Upper lobe of left lung (tissue), 6 donors: ENCODE measurements at regions not wholly inside any gene's neighbourhood (a gene's known extent, or its start where the extent isn't known, plus 50 kb on each side); places are given as distances from the start of the nearest gene placed in this dataset.

Experiments
- ATAC-seq, 2 donors: fragments of 200-7000 bp; cut with Tn5 transposase; one replicate each; pipeline ENCODE4 v1.9.1; 2022; ENCODE audit warnings: mild to moderate bottlenecking in 2 of 2, moderate library complexity in 2 of 2; ENCODE audit not compliant: low FRiP score in 2 of 2
- DNase-seq, 2 donors: peaks; one replicate each; pipeline ENCODE4 v3.0.0-alpha.2; 2019 to 2020
- H3K27ac ChIP-seq, 4 donors: fragments of 200-600 bp; sonication (generic); one replicate each; pipeline ENCODE4 v1.5.1; 2016 to 2019
- H3K27me3 ChIP-seq, 4 donors: fragments of 200-600 bp; sonication (generic); one replicate each; pipeline ENCODE4 v1.5.1; 2017 to 2019
- H3K36me3 ChIP-seq, 4 donors: fragments of 200-600 bp; sonication (generic); one replicate each; pipeline ENCODE4 v1.5.1; 2016 to 2019
- H3K4me1 ChIP-seq, 4 donors: fragments of 200-600 bp; sonication (generic); one replicate each; pipeline ENCODE4 v1.5.1; 2018 to 2019
- H3K4me3 ChIP-seq, 4 donors: fragments of 200-600 bp; sonication (generic); one replicate each; pipeline ENCODE4 v1.5.1; 2017 to 2019; ENCODE audit warnings: mild to moderate bottlenecking in 2 of 4, moderate library complexity in 1 of 4
- H3K9me3 ChIP-seq, 4 donors: fragments of 200-600 bp; sonication (generic); one replicate each; pipeline ENCODE4 v1.5.1; 2018 to 2019
- CTCF ChIP-seq, 6 experiments: fragments of 450-650 bp in 4 of 6; fragments of 200-600 bp in 2 of 6; sonication (generic) in 2 of 6; IDR thresholded peaks; one replicate each; pipeline ENCODE4 v1.5.1; 2016 to 2019; ENCODE audit warnings: antibody characterized with exemption in 6 of 6
- EP300 ChIP-seq, 4 donors: sonication (generic); formaldehyde crosslinking; IDR thresholded peaks; one replicate each; pipeline ENCODE4 v1.5.1; 2017; ENCODE audit warnings: antibody characterized with exemption in 4 of 4, control low read depth in 2 of 4
- POLR2A ChIP-seq, 4 donors: fragments of 450-650 bp; IDR thresholded peaks; one replicate each; pipeline ENCODE4 v1.5.1; 2016 to 2017; ENCODE audit warnings: antibody characterized with exemption in 4 of 4, mild to moderate bottlenecking in 2 of 4
- POLR2AphosphoS5 ChIP-seq, 2 donors: sonication (generic); formaldehyde crosslinking; IDR thresholded peaks; one replicate each; pipeline ENCODE4 v1.5.1; 2017; ENCODE audit warnings: antibody characterized with exemption in 2 of 2
- WGBS, 2 donors: methylation state at CpG; one replicate each; pipeline ENCODE4 v1.1.5; 2017 to 2018; 5-methylcytosine and 5-hydroxymethylcytosine counted together
- donor health status: DM: no; HTN: no; CAD: no; lungs with moderate emphysema.
- donor health status: DM: no; HTN: yes; CAD: no; lungs with severe emphysema.

DNA sequence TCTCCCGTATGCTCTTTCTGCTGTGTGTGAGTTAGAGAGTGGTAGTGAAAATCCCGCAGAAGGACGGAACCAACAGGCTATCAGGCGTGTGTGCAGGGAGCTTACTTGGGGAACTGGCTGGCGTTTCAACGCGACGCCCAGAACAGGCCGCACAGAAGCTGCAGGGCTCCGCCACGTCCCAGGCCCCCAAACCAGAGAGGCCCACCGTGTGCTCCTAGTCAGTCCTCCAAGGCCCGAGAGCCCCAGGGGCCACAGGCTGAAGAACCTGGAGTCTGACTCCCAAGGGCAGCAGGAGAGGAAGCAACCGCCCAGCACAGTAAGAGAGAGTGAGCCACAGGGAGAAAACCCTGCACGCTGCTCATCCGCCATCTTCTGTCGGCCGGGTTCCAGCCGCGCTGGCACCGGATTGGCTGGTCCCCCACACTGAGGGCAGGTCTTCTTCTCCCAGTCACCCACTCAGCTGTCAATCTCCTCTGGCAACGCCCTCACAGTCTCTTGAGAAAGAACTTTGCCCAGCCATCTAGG lies 730.6 kb upstream of the VSTM2A start:
- WGBS, 2 donors = 87 to 96% methylated on average over 21 to 22 of the region's 22 CpGs
- no peaks in the 10 kb centered on the region for H3K4me1 ChIP-seq

DNA sequence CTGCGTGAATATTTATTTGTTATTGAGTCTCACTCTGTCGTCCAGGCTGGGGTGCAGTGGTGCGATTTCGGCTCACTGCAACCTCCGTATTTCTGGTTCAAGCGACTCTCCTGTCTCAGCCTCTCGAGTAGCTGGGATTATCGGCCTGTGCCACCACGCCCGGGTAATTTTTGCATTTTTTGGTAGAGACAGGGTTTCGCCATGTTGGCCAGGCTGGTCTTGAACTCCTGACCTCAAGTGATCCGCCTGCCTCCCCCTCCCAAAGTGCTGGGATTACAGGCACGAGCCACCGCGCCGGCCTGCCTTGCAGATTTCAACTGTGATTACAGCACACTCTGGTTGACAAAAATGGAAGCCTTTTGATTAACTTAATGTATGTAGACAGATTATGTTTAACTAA lies 730.0 kb upstream of the VSTM2A start:
- ATAC-seq (no peak), DNase-seq (peak in 1 of 2 donors; percentile 22)
- Histone ChIP-seq H3K4me1 (no peaks in the 10 kb centered on the region), H3K27ac (no peak overlapping the region), H3K4me3 (no peak overlapping the region), H3K27me3 (no peaks in the 10 kb centered on the region), H3K36me3 (no peaks in the 10 kb centered on the region), H3K9me3 (peaks cover 0 to 7% (median 0%) of the 10 kb centered on the region in 4 donors)
- 91 to 94% methylated on average over 16 of the region's 16 CpGs for WGBS, 2 donors
- no peak for TF ChIP-seq EP300 (IDR thresholded peaks at IDR 0.05)
- no peak for TF ChIP-seq POLR2A (IDR thresholded peaks at IDR 0.05)
- no peak for TF ChIP-seq CTCF (IDR thresholded peaks at IDR 0.05)
- no peak for TF ChIP-seq POLR2AphosphoS5 (IDR thresholded peaks at IDR 0.05)

More for the DNA sequence above, 730.6 kb upstream of the VSTM2A start:
- peaks cover 0 to 7% (median 0%) of the 10 kb centered on the region in 4 donors for H3K9me3 ChIP-seq
- no peak for ATAC-seq
- peak in 1 of 2 donors; percentile 54 for DNase-seq
- no peaks in the 10 kb centered on the region for H3K27me3 ChIP-seq
- no peaks in the 10 kb centered on the region for H3K36me3 ChIP-seq
- H3K4me3 ChIP-seq = no peak overlapping the region
- no peak for TF ChIP-seq CTCF (IDR thresholded peaks at IDR 0.05)
- no peak for TF ChIP-seq POLR2AphosphoS5 (IDR thresholded peaks at IDR 0.05)
- no peak for TF ChIP-seq POLR2A (IDR thresholded peaks at IDR 0.05)
- no peak for TF ChIP-seq EP300 (IDR thresholded peaks at IDR 0.05)
- no peak overlapping the region for H3K27ac ChIP-seq

DNA sequence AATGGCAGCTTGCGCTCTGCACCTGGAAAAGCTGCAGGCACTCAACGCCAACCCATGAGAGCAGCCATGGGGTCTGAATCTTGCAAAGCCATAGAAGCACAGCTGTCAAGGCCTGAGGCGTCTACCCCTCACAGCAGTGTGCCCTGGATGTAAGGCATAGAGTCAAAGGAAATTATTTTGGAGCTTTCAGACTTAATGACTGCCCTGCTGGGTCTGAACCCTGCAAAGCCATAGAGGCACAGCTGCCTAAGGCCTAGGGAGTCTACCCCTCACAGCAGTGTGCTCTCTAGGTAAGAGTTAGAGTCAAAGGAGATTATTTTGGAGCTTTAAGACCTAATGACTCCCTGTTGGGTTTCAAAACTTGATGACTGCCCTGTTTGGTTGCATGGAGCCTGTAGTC lies 706.9 kb upstream of the VSTM2A start:
- DNase-seq (no peak), ATAC-seq (no peak)
- Histone ChIP-seq H3K27me3 (no peaks in the 10 kb centered on the region), H3K27ac (no peak overlapping the region), H3K36me3 (no peaks in the 10 kb centered on the region), H3K9me3 (no peaks in the 10 kb centered on the region), H3K4me3 (no peak overlapping the region), H3K4me1 (no peaks in the 10 kb centered on the region)
- 82 to 85% methylated on average over 3 of the region's 3 CpGs for WGBS, 2 donors
- no peak for TF ChIP-seq EP300 (IDR thresholded peaks at IDR 0.05)
- TF ChIP-seq CTCF (IDR thresholded peaks at IDR 0.05) = no peak
- TF ChIP-seq POLR2AphosphoS5 (IDR thresholded peaks at IDR 0.05) = no peak
- TF ChIP-seq POLR2A (IDR thresholded peaks at IDR 0.05) = no peak

- TF ChIP-seq POLR2AphosphoS5 (IDR thresholded peaks at IDR 0.05) (no peak), EP300 (IDR thresholded peaks at IDR 0.05) (no peak), POLR2A (IDR thresholded peaks at IDR 0.05) (no peak), CTCF (IDR thresholded peaks at IDR 0.05) (no peak)
- no peaks in the 10 kb centered on the region for H3K27me3 ChIP-seq
- WGBS, 2 donors = 8 to 36% methylated on average over 2 of the region's 2 CpGs
- no peak for ATAC-seq
- H3K27ac ChIP-seq = no peak overlapping the region
- H3K4me1 ChIP-seq = no peaks in the 10 kb centered on the region
- DNase-seq = no peak
- H3K4me3 ChIP-seq = no peak overlapping the region
- H3K36me3 ChIP-seq = no peaks in the 10 kb centered on the region
- H3K9me3 ChIP-seq = no peaks in the 10 kb centered on the region
Measured at GRCh38 chr7:53877688-53878087, 664.5 kb upstream of the VSTM2A start.

- Histone ChIP-seq H3K36me3 (no peaks in the 10 kb centered on the region), H3K4me1 (no peaks in the 10 kb centered on the region), H3K9me3 (peaks cover 0 to 6% (median 0%) of the 10 kb centered on the region in 4 donors), H3K27ac (no peak overlapping the region), H3K4me3 (no peak overlapping the region), H3K27me3 (no peaks in the 10 kb centered on the region)
- 81 to 82% methylated on average over 9 of the region's 9 CpGs for WGBS, 2 donors
- DNase-seq (no peak), ATAC-seq (no peak)
- TF ChIP-seq EP300 (IDR thresholded peaks at IDR 0.05) (no peak), POLR2A (IDR thresholded peaks at IDR 0.05) (no peak), POLR2AphosphoS5 (IDR thresholded peaks at IDR 0.05) (no peak), CTCF (IDR thresholded peaks at IDR 0.05) (no peak)
Measured at GRCh38 chr7:53900856-53901528, 641.2 kb upstream of the VSTM2A start.
